NT2/D1 (cell line): ENCODE measurements at regions not wholly inside any gene's neighbourhood (a gene's known extent, or its start where the extent isn't known, plus 50 kb on each side); places are given as distances from the start of the nearest gene placed in this dataset.

Experiments used
- YY1 ChIP-seq: IDR thresholded peaks from 2 replicates; pipeline ENCODE4 v1.6.1; 2011; ENCODE audit not compliant: insufficient read length, insufficient read depth
- ZNF274 ChIP-seq: IDR thresholded peaks from 2 replicates; pipeline ENCODE4 v1.6.1; 2011; ENCODE audit warnings: mild to moderate bottlenecking, low read depth, low read length

DNA sequence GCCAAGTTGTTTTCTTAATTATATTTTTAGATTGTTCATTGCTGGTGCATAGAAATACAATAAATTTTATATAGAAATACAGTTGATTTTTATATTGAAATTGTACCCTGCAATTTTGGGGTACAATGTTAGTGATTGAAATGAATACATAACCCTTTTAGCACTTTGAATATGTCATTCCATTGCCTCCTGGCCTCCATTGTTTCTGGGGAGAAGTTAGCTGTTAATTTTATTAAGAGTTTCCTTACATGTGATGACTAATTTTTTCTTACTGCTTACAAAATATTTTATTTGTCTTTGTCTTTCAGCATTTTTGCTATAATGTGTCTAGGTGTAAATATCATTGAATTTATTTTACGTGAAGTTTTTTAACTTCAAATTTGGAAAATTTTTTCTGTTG is 176.5 kb upstream of the DCC start:
- TF ChIP-seq YY1 = no peak
- no peak for TF ChIP-seq ZNF274
